Colonic mucosa (tissue), 4 donors: ENCODE measurements at regions not wholly inside any gene's neighbourhood (a gene's known extent, or its start where the extent isn't known, plus 50 kb on each side); places are given as distances from the start of the nearest gene placed in this dataset.

Experiments
- DNase-seq: peaks from one replicate; pipeline ENCODE4 v3.0.0-alpha.2; 2020
- H3K27ac ChIP-seq: fragments of 200-600 bp; one replicate; pipeline ENCODE4 v1.8.0; 2021
- H3K27me3 ChIP-seq: fragments of 200-600 bp; one replicate; pipeline ENCODE4 v1.8.0; 2021
- H3K36me3 ChIP-seq: fragments of 200-600 bp; one replicate; pipeline ENCODE4 v1.8.0; 2021
- H3K4me1 ChIP-seq: fragments of 200-600 bp; one replicate; pipeline ENCODE4 v1.8.0; 2021; ENCODE audit warnings: mild to moderate bottlenecking
- H3K4me3 ChIP-seq: fragments of 200-600 bp; one replicate; pipeline ENCODE4 v1.8.0; 2021
- H3K9ac ChIP-seq, 2 donors: one replicate each; pipeline ENCODE4 v1.7.0; 2013; ENCODE audit warnings: control low read depth in 2 of 2, low read depth in 2 of 2, low read length in 2 of 2
- H3K9me3 ChIP-seq: fragments of 200-600 bp; one replicate; pipeline ENCODE4 v1.8.0; 2021
- CTCF ChIP-seq: fragments of 200-600 bp; IDR thresholded peaks from one replicate; pipeline ENCODE4 v1.8.0; 2022; ENCODE audit warnings: antibody characterized with exemption, mild to moderate bottlenecking
- intact Hi-C: fragments of 100-400 bp; cut with DNase I; formaldehyde crosslinking; loops from one replicate; pipeline ENCODE4 v1.14.1; 2022
- donor health status: healthy.
- donor health status: DM: no; HTN: no; CAD: no.
- donor health status: DM: no; HTN: no; CAD: no.

GRCh38 chr18:24954341-24954740 is 397.6 kb downstream of the ZNF521 start:
- no peak overlapping the region for H3K4me3 ChIP-seq
- no peaks in the 10 kb centered on the region for H3K27me3 ChIP-seq
- no peak overlapping the region for H3K9ac ChIP-seq
- no peaks in the 10 kb centered on the region for H3K36me3 ChIP-seq
- TF ChIP-seq CTCF, result no peak
- H3K9me3 ChIP-seq, result no peaks in the 10 kb centered on the region
- DNase-seq, result no peak
- intact Hi-C loops, result no loop called here
- H3K27ac ChIP-seq, result no peak overlapping the region
- H3K4me1 ChIP-seq, result no peaks in the 10 kb centered on the region

- intact Hi-C loops, result no loop called here
- no peaks in the 10 kb centered on the region for H3K36me3 ChIP-seq
- H3K27me3 ChIP-seq, result no peaks in the 10 kb centered on the region
- DNase-seq, result no peak
- no peak overlapping the region for H3K9ac ChIP-seq
- H3K4me1 ChIP-seq, result no peaks in the 10 kb centered on the region
- TF ChIP-seq CTCF, result no peak
- H3K9me3 ChIP-seq, result no peaks in the 10 kb centered on the region
- no peak overlapping the region for H3K4me3 ChIP-seq
- H3K27ac ChIP-seq, result no peak overlapping the region
Observed at GRCh38 chr18:24958001-24958400, 394.0 kb downstream of the ZNF521 start.

- Histone ChIP-seq H3K9ac (no peak overlapping the region), H3K4me3 (no peak overlapping the region), H3K9me3 (no peaks in the 10 kb centered on the region), H3K4me1 (no peaks in the 10 kb centered on the region), H3K27ac (no peak overlapping the region), H3K27me3 (no peaks in the 10 kb centered on the region), H3K36me3 (no peaks in the 10 kb centered on the region)
- TF ChIP-seq CTCF, result no peak
- intact Hi-C loops, result no loop called here
- DNase-seq, result peak; percentile 70
Observed at GRCh38 chr18:24959051-24959476, 392.9 kb downstream of the ZNF521 start.

GRCh38 chr18:24964216-24964615 is 387.8 kb downstream of the ZNF521 start:
- no peak overlapping the region for H3K9ac ChIP-seq
- H3K4me3 ChIP-seq, result no peak overlapping the region
- no peaks in the 10 kb centered on the region for H3K4me1 ChIP-seq
- no peaks in the 10 kb centered on the region for H3K36me3 ChIP-seq
- H3K9me3 ChIP-seq, result no peaks in the 10 kb centered on the region
- DNase-seq, result peak; percentile 60
- no peaks in the 10 kb centered on the region for H3K27me3 ChIP-seq
- intact Hi-C loops, result no loop called here
- TF ChIP-seq CTCF, result no peak
- H3K27ac ChIP-seq, result no peak overlapping the region

- H3K36me3 ChIP-seq, result no peaks in the 10 kb centered on the region
- TF ChIP-seq CTCF, result no peak
- H3K4me3 ChIP-seq, result no peak overlapping the region
- intact Hi-C loops, result no loop called here
- no peaks in the 10 kb centered on the region for H3K27me3 ChIP-seq
- H3K9me3 ChIP-seq, result no peaks in the 10 kb centered on the region
- no peaks in the 10 kb centered on the region for H3K4me1 ChIP-seq
- H3K27ac ChIP-seq, result no peak overlapping the region
- DNase-seq, result no peak
- no peak overlapping the region for H3K9ac ChIP-seq
Observed at GRCh38 chr18:24968238-24968775, 383.7 kb downstream of the ZNF521 start.
